ENCODE measurements at regions not wholly inside any gene's neighbourhood (a gene's known extent, or its start where the extent isn't known, plus 50 kb on each side); places are given as distances from the start of the nearest gene placed in this dataset.

- TF ChIP-seq ZHX2 (IDR thresholded peaks at IDR 0.05; ENCODE audit: low read depth): no peak
- TF ChIP-seq ZHX2 (CRISPR knock-in tag; IDR thresholded peaks at IDR 0.05; ENCODE audit: borderline replicate concordance): no peak
- no peak for TF ChIP-seq TEAD2 (CRISPR knock-in tag; IDR thresholded peaks at IDR 0.05)
- no peak for TF ChIP-seq ZNF574 (CRISPR knock-in tag; IDR thresholded peaks at IDR 0.05)
Observed at GRCh38 chr5:168162464-168162863, 129.0 kb upstream of the WWC1 start (continued).

- CTCF ChIA-PET (ENCODE audit: low intra/inter-chr PET ratio, low total read pairs): no interaction called here
- in situ Hi-C loops (cut with HindIII; ENCODE audit: extremely low pct_ligation_motif_present, low pct_unique_long_range_greater_than_20kb): no loop called here
- no peak overlapping the region for H2AFZ ChIP-seq (ENCODE audit: low read length)
Observed at GRCh38 chr5:168163966-168164365, 127.5 kb upstream of the WWC1 start.

More at GRCh38 chr5:168163966-168164365, 127.5 kb upstream of the WWC1 start:
- no peak for DNase-seq (ENCODE audit: low spot score)
- no peaks in the 10 kb centered on the region for H3K4me1 ChIP-seq (ENCODE audit: insufficient read depth, low read length)
- 33% methylated on average over 3 of the region's 3 CpGs for WGBS (ENCODE audit: low lambda C conversion rate)
- ATAC-seq: peak; percentile 51; the same call in 2 of the 3 replicates
- intact Hi-C loops (cut with micrococcal nuclease; ENCODE audit: unreplicated experiment): no loop called here
- H3K4me3 ChIP-seq (replicated peaks in 1 of 3; ENCODE audit: insufficient read depth in 1 of 3, low read depth in 2 of 3, low read length in 3 of 3): no peak overlapping the region
- H4K20me1 ChIP-seq (ENCODE audit: insufficient read depth, low read length): no peaks in the 10 kb centered on the region
- POLR2A ChIA-PET: no interaction called here
- BruUV-seq (replicated peaks): no TSS peak
- no peak for FAIRE-seq
- TF ChIP-seq TAF1 (CRISPR knock-in tag; IDR thresholded peaks at IDR 0.05) (no peak), MTA1 (CRISPR knock-in tag; IDR thresholded peaks at IDR 0.05; ENCODE audit: borderline replicate concordance) (no peak)
- no peaks in the 10 kb centered on the region for H3K9me3 ChIP-seq (ENCODE audit: low read length)
- no peaks in the 10 kb centered on the region for H3K79me2 ChIP-seq (ENCODE audit: insufficient read depth, low read length)
- no peak overlapping the region for H3K9ac ChIP-seq (ENCODE audit: insufficient read depth, low read depth, low read length)
- no peak overlapping the region for H3K4me2 ChIP-seq (ENCODE audit: low read depth, low read length)
- H3K36me3 ChIP-seq (replicated peaks in 1 of 2; ENCODE audit: control insufficient read depth in 1 of 2, insufficient read depth in 2 of 2, low read length in 2 of 2): no peaks in the 10 kb centered on the region
- no peak overlapping the region for H3K27ac ChIP-seq (ENCODE audit: extremely low read length, insufficient read depth, low read length)
- peaks cover 2 to 6% of the 10 kb centered on the region in 2 experiments; a peak in 2 of 5 replicates for H3K27me3 ChIP-seq (ENCODE audit: control insufficient read depth in 1 of 2, insufficient read depth in 2 of 2, low read length in 2 of 2)
